SK-N-SH treated with all-trans-retinoic acid at 6 μM for 48 hours (cell line): ENCODE measurements at regions not wholly inside any gene's neighbourhood (a gene's known extent, or its start where the extent isn't known, plus 50 kb on each side); places are given as distances from the start of the nearest gene placed in this dataset.

Experiments used
- ATAC-seq: fragments of 200-7000 bp; cut with Tn5 transposase; 3 replicates; pipeline ENCODE4 v1.9.1; 2020; ENCODE audit warnings: mild to moderate bottlenecking, moderate library complexity
- BACH2 ChIP-seq: fragments of 250-450 bp; sonication (Bioruptor Pico); IDR thresholded peaks from 2 replicates; pipeline ENCODE4 v1.9.0; 2021; ENCODE audit warnings: mild to moderate bottlenecking, borderline replicate concordance
- ESRRG ChIP-seq: fragments of 250-450 bp; sonication (Bioruptor Pico); IDR thresholded peaks from 2 replicates; pipeline ENCODE4 v1.6.1; 2021; ENCODE audit warnings: mild to moderate bottlenecking
- ISL1 ChIP-seq: fragments of 250-450 bp; sonication (Bioruptor Pico); IDR thresholded peaks from 2 replicates; pipeline ENCODE4 v2.1.2; 2022; ENCODE audit warnings: mild to moderate bottlenecking, moderate library complexity
- PPARA ChIP-seq: fragments of 250-450 bp; sonication (Bioruptor Pico); IDR thresholded peaks from 2 replicates; pipeline ENCODE4 v1.5.0; 2020; ENCODE audit warnings: mild to moderate bottlenecking, borderline replicate concordance
- TCF4 ChIP-seq: fragments of 250-450 bp; sonication (Bioruptor Pico); IDR thresholded peaks from 2 replicates; pipeline ENCODE4 v1.8.0; 2021; ENCODE audit warnings: mild to moderate bottlenecking, moderate library complexity, borderline replicate concordance
- ZFP3 ChIP-seq: fragments of 250-450 bp; sonication (Bioruptor Pico); IDR thresholded peaks from 2 replicates; pipeline ENCODE4 v1.5.0; 2020; ENCODE audit warnings: mild to moderate bottlenecking, moderate library complexity
- ZNF565 ChIP-seq: fragments of 450-650 bp; formaldehyde crosslinking; conservative IDR thresholded peaks from 2 replicates; pipeline ENCODE4 v1.5.0; 2020; ENCODE audit warnings: low read depth, mild to moderate bottlenecking, moderate library complexity
- ZNF70 ChIP-seq: fragments of 450-650 bp; formaldehyde crosslinking; IDR thresholded peaks from 2 replicates; pipeline ENCODE4 v1.5.0; 2020; ENCODE audit warnings: mild to moderate bottlenecking, moderate library complexity
- ZNF8 ChIP-seq: fragments of 450-650 bp; formaldehyde crosslinking; IDR thresholded peaks from 2 replicates; pipeline ENCODE4 v1.5.0; 2020; ENCODE audit warnings: mild to moderate bottlenecking, moderate library complexity
- TF ChIP-seq, protein P1 (sequence below): fragments of 250-450 bp; sonication (Bioruptor Pico); IDR thresholded peaks from 2 replicates; pipeline ENCODE4 v1.8.0; 2021; ENCODE audit warnings: low read depth, mild to moderate bottlenecking, moderate library complexity, borderline replicate concordance
- TF ChIP-seq, protein P2 (sequence below): fragments of 250-450 bp; sonication (Bioruptor Pico); IDR thresholded peaks from 2 replicates; pipeline ENCODE4 v1.5.1; 2021; ENCODE audit warnings: mild to moderate bottlenecking, moderate library complexity

DNA sequence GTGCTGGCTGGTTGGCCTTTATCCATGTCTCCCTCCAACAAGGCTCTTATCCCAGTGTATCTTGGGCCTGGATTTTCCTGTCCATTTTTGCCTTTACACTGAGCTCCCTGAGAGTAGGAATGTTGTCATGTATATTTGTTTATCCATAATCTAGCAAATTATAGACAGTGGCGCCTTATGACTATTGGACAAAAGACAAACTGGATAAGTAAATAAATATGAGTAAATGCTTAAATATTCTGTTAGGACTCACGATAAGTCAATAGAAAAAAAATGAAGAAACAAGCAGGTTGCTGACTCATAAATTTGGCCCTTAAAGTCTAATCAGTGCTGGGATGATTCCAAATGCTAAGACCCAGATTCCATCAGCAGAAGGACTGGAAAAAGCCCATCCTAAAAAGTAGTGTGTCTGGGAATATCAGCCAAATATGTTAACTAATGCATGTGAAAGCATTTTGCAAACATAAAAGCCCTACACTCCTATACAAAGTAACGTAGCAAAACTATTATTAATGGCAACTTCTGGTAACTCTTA lies 55.0 kb upstream of the PCSK2 start:
- no peak for ATAC-seq
- TF ChIP-seq, protein P1, sequence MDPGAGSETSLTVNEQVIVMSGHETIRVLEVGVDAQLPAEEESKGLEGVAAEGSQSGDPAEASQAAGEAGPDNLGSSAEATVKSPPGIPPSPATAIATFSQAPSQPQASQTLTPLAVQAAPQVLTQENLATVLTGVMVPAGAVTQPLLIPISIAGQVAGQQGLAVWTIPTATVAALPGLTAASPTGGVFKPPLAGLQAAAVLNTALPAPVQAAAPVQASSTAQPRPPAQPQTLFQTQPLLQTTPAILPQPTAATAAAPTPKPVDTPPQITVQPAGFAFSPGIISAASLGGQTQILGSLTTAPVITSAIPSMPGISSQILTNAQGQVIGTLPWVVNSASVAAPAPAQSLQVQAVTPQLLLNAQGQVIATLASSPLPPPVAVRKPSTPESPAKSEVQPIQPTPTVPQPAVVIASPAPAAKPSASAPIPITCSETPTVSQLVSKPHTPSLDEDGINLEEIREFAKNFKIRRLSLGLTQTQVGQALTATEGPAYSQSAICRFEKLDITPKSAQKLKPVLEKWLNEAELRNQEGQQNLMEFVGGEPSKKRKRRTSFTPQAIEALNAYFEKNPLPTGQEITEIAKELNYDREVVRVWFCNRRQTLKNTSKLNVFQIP: no peak
- TF ChIP-seq, protein P2, sequence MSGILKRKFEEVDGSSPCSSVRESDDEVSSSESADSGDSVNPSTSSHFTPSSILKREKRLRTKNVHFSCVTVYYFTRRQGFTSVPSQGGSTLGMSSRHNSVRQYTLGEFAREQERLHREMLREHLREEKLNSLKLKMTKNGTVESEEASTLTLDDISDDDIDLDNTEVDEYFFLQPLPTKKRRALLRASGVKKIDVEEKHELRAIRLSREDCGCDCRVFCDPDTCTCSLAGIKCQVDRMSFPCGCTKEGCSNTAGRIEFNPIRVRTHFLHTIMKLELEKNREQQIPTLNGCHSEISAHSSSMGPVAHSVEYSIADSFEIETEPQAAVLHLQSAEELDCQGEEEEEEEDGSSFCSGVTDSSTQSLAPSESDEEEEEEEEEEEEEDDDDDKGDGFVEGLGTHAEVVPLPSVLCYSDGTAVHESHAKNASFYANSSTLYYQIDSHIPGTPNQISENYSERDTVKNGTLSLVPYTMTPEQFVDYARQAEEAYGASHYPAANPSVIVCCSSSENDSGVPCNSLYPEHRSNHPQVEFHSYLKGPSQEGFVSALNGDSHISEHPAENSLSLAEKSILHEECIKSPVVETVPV: no peak
- TF ChIP-seq ZFP3 (no peak), ESRRG (CRISPR knock-in tag) (no peak), ISL1 (no peak), BACH2 (CRISPR knock-in tag) (no peak), TCF4 (CRISPR knock-in tag) (no peak)

DNA sequence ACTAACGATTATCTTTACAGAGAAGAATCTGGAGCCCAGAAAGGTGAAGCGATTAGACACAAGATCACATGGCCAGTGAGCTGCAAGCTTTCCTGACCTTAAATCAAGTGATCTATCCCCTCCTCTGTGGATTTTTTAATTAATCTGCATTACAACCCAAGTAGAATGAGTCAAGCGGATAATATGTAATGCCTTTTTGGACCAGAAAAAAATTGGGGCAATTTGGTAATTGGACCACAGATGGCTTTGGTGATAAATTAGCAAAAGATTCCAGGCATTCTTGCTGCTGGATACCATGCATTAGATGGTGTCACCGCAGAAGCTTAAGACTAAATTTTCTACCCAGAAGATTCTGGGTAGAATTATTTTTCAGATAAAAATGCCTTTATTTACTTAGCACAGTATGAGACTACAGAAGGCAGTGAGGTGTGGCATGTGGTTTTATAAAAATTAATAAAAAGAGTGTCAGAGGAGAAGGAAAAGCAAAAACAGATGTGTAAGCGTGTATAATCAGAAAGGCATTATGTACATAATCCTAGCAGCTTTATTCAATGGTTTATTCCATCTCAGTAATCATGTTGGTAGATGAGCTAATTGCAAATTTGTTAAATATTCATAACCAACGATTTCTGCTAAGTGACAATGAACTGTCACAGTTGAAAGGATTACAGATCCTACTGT lies 53.9 kb upstream of the PCSK2 start:
- no peak for ATAC-seq
- TF ChIP-seq ZNF565 (CRISPR knock-in tag) (no peak), ZNF70 (no peak), PPARA (CRISPR knock-in tag) (no peak), ZNF8 (no peak)
